Uterus (tissue), 2 donors: ENCODE measurements at regions not wholly inside any gene's neighbourhood (a gene's known extent, or its start where the extent isn't known, plus 50 kb on each side); places are given as distances from the start of the nearest gene placed in this dataset.

Experiments used
- CTCF ChIP-seq, 4 experiments: fragments of 200-600 bp in 2 of 4; fragments of 450-650 bp in 2 of 4; sonication (generic) in 2 of 4; IDR thresholded peaks; one replicate each; pipeline ENCODE4 v1.5.1; 2016 to 2019; ENCODE audit warnings: antibody characterized with exemption in 4 of 4, mild to moderate bottlenecking in 2 of 4, moderate library complexity in 1 of 4
- POLR2A ChIP-seq, 2 donors: fragments of 450-650 bp; IDR thresholded peaks; one replicate each; pipeline ENCODE4 v1.6.1; 2016; ENCODE audit warnings: antibody characterized with exemption in 2 of 2, mild to moderate bottlenecking in 1 of 2, moderate library complexity in 1 of 2

- no peak for TF ChIP-seq POLR2A (IDR thresholded peaks at IDR 0.05)
- TF ChIP-seq CTCF (IDR thresholded peaks at IDR 0.05) = no peak
These were observed 640.6 kb downstream of the PCDH7 start for GRCh38 chr4:31360786-31361185.
